ENCODE measurements at regions not wholly inside any gene's neighbourhood (a gene's known extent, or its start where the extent isn't known, plus 50 kb on each side); places are given as distances from the start of the nearest gene placed in this dataset.

DNA sequence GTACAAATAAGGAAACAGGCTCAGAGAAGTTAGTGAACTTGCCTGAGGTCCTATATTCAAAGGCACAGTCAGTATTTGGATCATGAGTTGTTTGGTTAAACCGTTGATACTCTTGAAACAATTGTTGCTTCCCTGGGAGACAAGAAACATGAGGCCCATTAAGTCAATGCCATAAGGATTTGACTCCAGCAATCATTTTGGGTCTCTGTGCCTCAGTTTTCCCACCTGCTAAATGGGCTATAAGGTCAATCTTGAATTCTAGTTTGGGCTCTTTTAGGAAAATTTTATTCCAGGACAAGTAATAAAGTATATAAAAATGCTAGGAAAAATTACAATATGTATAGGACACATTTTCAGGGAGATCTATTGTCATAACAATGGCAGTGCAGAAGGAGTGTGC, 202.1 kb downstream of the TMEM26 start:
- intact Hi-C loops (cut with micrococcal nuclease) = no loop called here
- Mint-ChIP-seq H3K4me1 (no peaks in the 10 kb centered on the region), H3K4me3 (no peak overlapping the region), H3K9me3 (ENCODE audit: insufficient read depth) (peaks cover 13% of the 10 kb centered on the region), H3K27ac (no peak overlapping the region), H3K27me3 (peaks cover 35% of the 10 kb centered on the region)
- no peaks in the 10 kb centered on the region for H4K20me1 ChIP-seq (ENCODE audit: control insufficient read depth, insufficient read depth, low read length, poor library complexity, severe bottlenecking)
- H3K36me3 ChIP-seq (replicated peaks in 1 of 2; ENCODE audit: control extremely low read depth in 1 of 2, control insufficient read depth in 1 of 2, extremely low read depth in 1 of 2, insufficient read depth in 2 of 2, low read length in 1 of 2) = no peaks in the 10 kb centered on the region
- H2AFZ ChIP-seq (ENCODE audit: insufficient read depth, low read depth, low read length, poor library complexity, severe bottlenecking) = no peak overlapping the region
- 57% methylated on average over 1 of the region's 1 CpG for WGBS (ENCODE audit: insufficient coverage)
- H3K27ac ChIP-seq (ENCODE audit: low read length in 2 of 2) = no peak overlapping the region
- peaks cover 0 to 2% (median 0%) of the 10 kb centered on the region in 4 experiments for H3K27me3 ChIP-seq (replicated peaks in 1 of 4; ENCODE audit: control extremely low read depth in 1 of 4, control insufficient read depth in 3 of 4, insufficient read depth in 4 of 4, low read length in 3 of 4)
- H3K79me2 ChIP-seq (ENCODE audit: control insufficient read depth, insufficient read depth, low read length) = no peaks in the 10 kb centered on the region
- H3K4me1 ChIP-seq (ENCODE audit: control insufficient read depth in 2 of 2, insufficient read depth in 2 of 2, low read length in 2 of 2) = no peaks in the 10 kb centered on the region
- POLR2A ChIA-PET = no interaction called here
- H3K9ac ChIP-seq (ENCODE audit: low read length) = no peak overlapping the region
- DNase-seq = no peak
- H3K4me2 ChIP-seq (replicated peaks; ENCODE audit: low read depth, low read length, poor library complexity, severe bottlenecking) = no peak overlapping the region
- no peak for ATAC-seq (ENCODE audit: low read depth)
- TF ChIP-seq, protein P1, sequence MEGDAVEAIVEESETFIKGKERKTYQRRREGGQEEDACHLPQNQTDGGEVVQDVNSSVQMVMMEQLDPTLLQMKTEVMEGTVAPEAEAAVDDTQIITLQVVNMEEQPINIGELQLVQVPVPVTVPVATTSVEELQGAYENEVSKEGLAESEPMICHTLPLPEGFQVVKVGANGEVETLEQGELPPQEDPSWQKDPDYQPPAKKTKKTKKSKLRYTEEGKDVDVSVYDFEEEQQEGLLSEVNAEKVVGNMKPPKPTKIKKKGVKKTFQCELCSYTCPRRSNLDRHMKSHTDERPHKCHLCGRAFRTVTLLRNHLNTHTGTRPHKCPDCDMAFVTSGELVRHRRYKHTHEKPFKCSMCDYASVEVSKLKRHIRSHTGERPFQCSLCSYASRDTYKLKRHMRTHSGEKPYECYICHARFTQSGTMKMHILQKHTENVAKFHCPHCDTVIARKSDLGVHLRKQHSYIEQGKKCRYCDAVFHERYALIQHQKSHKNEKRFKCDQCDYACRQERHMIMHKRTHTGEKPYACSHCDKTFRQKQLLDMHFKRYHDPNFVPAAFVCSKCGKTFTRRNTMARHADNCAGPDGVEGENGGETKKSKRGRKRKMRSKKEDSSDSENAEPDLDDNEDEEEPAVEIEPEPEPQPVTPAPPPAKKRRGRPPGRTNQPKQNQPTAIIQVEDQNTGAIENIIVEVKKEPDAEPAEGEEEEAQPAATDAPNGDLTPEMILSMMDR (IDR thresholded peaks at IDR 0.05) = no peak
- TF ChIP-seq EZH2 (IDR thresholded peaks at IDR 0.05; ENCODE audit: borderline replicate concordance, insufficient read depth, low read depth, low read length, poor library complexity, severe bottlenecking) = no peak
- H3K9me3 ChIP-seq (ENCODE audit: control extremely low read depth in 1 of 3, control insufficient read depth in 2 of 3, insufficient read depth in 1 of 3, low read length in 2 of 3) = peaks cover 0 to 3% (median 0%) of the 10 kb centered on the region in 3 donors
- no peak overlapping the region for H3K4me3 ChIP-seq (ENCODE audit: control extremely low read depth in 1 of 5, extremely low read depth in 1 of 5, insufficient read depth in 1 of 5, low read depth in 2 of 5, low read length in 4 of 5)
- CTCF ChIA-PET = no interaction called here

DNA sequence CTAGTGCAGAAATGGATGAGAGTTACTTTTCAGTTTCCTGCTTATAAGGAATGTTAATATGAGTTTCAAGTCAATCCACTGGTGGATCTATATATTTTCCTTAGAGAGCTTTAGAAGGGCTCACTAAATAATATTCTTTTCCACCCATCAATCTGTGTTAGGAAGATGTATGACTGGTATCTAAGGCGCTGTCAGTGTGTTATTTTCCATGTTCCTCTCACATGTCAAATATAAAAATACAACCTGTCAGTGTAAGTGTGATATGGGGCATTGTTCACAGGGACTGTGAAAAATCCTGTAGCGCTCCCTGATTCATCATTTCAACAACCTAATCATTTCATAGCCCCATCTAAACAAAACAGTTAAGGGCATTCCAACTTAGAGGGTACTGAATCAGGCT, 203.1 kb downstream of the TMEM26 start:
- WGBS (ENCODE audit: insufficient coverage) = no CpG with 5 or more reads among the region's 2 CpGs
- H3K27ac Mint-ChIP-seq = no peak overlapping the region
- Histone ChIP-seq H3K4me2 (replicated peaks; ENCODE audit: low read depth, low read length, poor library complexity, severe bottlenecking) (no peak overlapping the region), H3K27ac (ENCODE audit: low read length in 2 of 2) (no peak overlapping the region), H3K27me3 (replicated peaks in 1 of 4; ENCODE audit: control extremely low read depth in 1 of 4, control insufficient read depth in 3 of 4, insufficient read depth in 4 of 4, low read length in 3 of 4) (no peaks in the 10 kb centered on the region), H3K4me1 (ENCODE audit: control insufficient read depth in 2 of 2, insufficient read depth in 2 of 2, low read length in 2 of 2) (no peaks in the 10 kb centered on the region), H4K20me1 (ENCODE audit: control insufficient read depth, insufficient read depth, low read length, poor library complexity, severe bottlenecking) (no peaks in the 10 kb centered on the region), H2AFZ (ENCODE audit: insufficient read depth, low read depth, low read length, poor library complexity, severe bottlenecking) (no peak overlapping the region), H3K9me3 (ENCODE audit: control extremely low read depth in 1 of 3, control insufficient read depth in 2 of 3, insufficient read depth in 1 of 3, low read length in 2 of 3) (peaks cover 0 to 3% (median 0%) of the 10 kb centered on the region in 3 donors), H3K9ac (ENCODE audit: low read length) (no peak overlapping the region), H3K79me2 (ENCODE audit: control insufficient read depth, insufficient read depth, low read length) (no peaks in the 10 kb centered on the region), H3K4me3 (ENCODE audit: control extremely low read depth in 1 of 5, extremely low read depth in 1 of 5, insufficient read depth in 1 of 5, low read depth in 2 of 5, low read length in 4 of 5) (no peak overlapping the region), H3K36me3 (replicated peaks in 1 of 2; ENCODE audit: control extremely low read depth in 1 of 2, control insufficient read depth in 1 of 2, extremely low read depth in 1 of 2, insufficient read depth in 2 of 2, low read length in 1 of 2) (no peaks in the 10 kb centered on the region)
- H3K4me3 Mint-ChIP-seq = no peak overlapping the region
- peaks cover 31% of the 10 kb centered on the region for H3K27me3 Mint-ChIP-seq
- DNase-seq = no peak
- TF ChIP-seq EZH2 (IDR thresholded peaks at IDR 0.05; ENCODE audit: borderline replicate concordance, insufficient read depth, low read depth, low read length, poor library complexity, severe bottlenecking) = no peak
- TF ChIP-seq, protein P1 (IDR thresholded peaks at IDR 0.05) = no peak
- H3K4me1 Mint-ChIP-seq = no peaks in the 10 kb centered on the region
- intact Hi-C loops (cut with micrococcal nuclease) = no loop called here
- no peak for ATAC-seq (ENCODE audit: low read depth)
- ChIA-PET POLR2A (no interaction called here), CTCF (no interaction called here)
- peaks cover 10% of the 10 kb centered on the region for H3K9me3 Mint-ChIP-seq (ENCODE audit: insufficient read depth)

All from B cell (primary cell).